Neural progenitor cell (in vitro differentiated cells): ENCODE measurements at regions not wholly inside any gene's neighbourhood (a gene's known extent, or its start where the extent isn't known, plus 50 kb on each side); places are given as distances from the start of the nearest gene placed in this dataset.

Experiments
- CTCF ChIP-seq: fragments of 200-600 bp; sonication (generic); IDR thresholded peaks from 2 replicates; pipeline ENCODE4 v1.5.1; 2017; ENCODE audit warnings: antibody characterized with exemption, mild to moderate bottlenecking
- EZH2 ChIP-seq: fragments of 200-600 bp; sonication (generic); IDR thresholded peaks from 2 replicates; pipeline ENCODE4 v1.6.1; 2017; ENCODE audit warnings: antibody characterized with exemption, mild to moderate bottlenecking, moderate library complexity
- EZH2phosphoT487 ChIP-seq: fragments of 200-600 bp; sonication (generic); IDR thresholded peaks from 2 replicates; pipeline ENCODE4 v1.6.1; 2017; ENCODE audit warnings: antibody characterized with exemption

GRCh38 chr2:176447616-176448015 is 178.4 kb downstream of the MTX2 start:
- TF ChIP-seq CTCF = no peak
- no peak for TF ChIP-seq EZH2
- no peak for TF ChIP-seq EZH2phosphoT487
